Endodermal cell (in vitro differentiated cells): ENCODE measurements at regions not wholly inside any gene's neighbourhood (a gene's known extent, or its start where the extent isn't known, plus 50 kb on each side); places are given as distances from the start of the nearest gene placed in this dataset.

ENCODE experiments used
- DNase-seq: peaks from one replicate; pipeline ENCODE4 v3.0.0-alpha.2; 2017
- H3K27ac ChIP-seq: 2 replicates; pipeline ENCODE4 v1.5.1; 2013; ENCODE audit warnings: mild to moderate bottlenecking, low read depth, low read length, moderate library complexity
- H3K27me3 ChIP-seq: 2 replicates; pipeline ENCODE4 v1.6.1; 2013; ENCODE audit warnings: mild to moderate bottlenecking, low read length, moderate library complexity; ENCODE audit not compliant: insufficient read depth, control insufficient read depth, poor library complexity, severe bottlenecking
- H3K36me3 ChIP-seq: 2 replicates; pipeline ENCODE4 v1.7.0; 2013; ENCODE audit warnings: mild to moderate bottlenecking, low read length, moderate library complexity; ENCODE audit not compliant: control insufficient read depth, insufficient read depth
- H3K4me1 ChIP-seq: one replicate; pipeline ENCODE4 v1.7.0; 2013; ENCODE audit warnings: low read length; ENCODE audit not compliant: control insufficient read depth, insufficient read depth
- H3K4me3 ChIP-seq: 2 replicates; pipeline ENCODE4 v1.5.1; 2013; ENCODE audit warnings: mild to moderate bottlenecking, low read length, moderate library complexity
- H3K9ac ChIP-seq: 2 replicates; pipeline ENCODE4 v1.6.1; 2013; ENCODE audit warnings: mild to moderate bottlenecking, low read length, moderate library complexity; ENCODE audit not compliant: poor library complexity, severe bottlenecking; ENCODE audit errors: extremely low read depth
- H3K9me3 ChIP-seq: 2 replicates; pipeline ENCODE4 v1.6.1; 2013; ENCODE audit warnings: mild to moderate bottlenecking, low read length, moderate library complexity; ENCODE audit not compliant: control insufficient read depth
- H3K27ac Mint-ChIP-seq: 2 replicates; pipeline ENCODE4 v1.8.0; 2020; ENCODE audit warnings: mixed read lengths
- H3K27me3 Mint-ChIP-seq: 2 replicates; pipeline ENCODE4 v1.8.0; 2021; ENCODE audit warnings: mild to moderate bottlenecking, mixed read lengths; ENCODE audit not compliant: insufficient read depth
- H3K36me3 Mint-ChIP-seq: 2 replicates; pipeline ENCODE4 v1.8.0; 2020; ENCODE audit warnings: low read depth, mixed read lengths
- H3K4me1 Mint-ChIP-seq: 2 replicates; pipeline ENCODE4 v1.8.0; 2020; ENCODE audit warnings: mixed read lengths
- H3K4me3 Mint-ChIP-seq: 2 replicates; pipeline ENCODE4 v1.8.0; 2020; ENCODE audit warnings: mild to moderate bottlenecking, moderate library complexity, mixed read lengths
- H3K9me3 Mint-ChIP-seq: 2 replicates; pipeline ENCODE4 v1.8.0; 2020; ENCODE audit warnings: mild to moderate bottlenecking, mixed read lengths
- WGBS, 2 experiments: methylation state at CpG; one replicate each; pipeline versions ENCODE4 v1.1.5 to v1.1.7; 2013; ENCODE audit warnings: missing lambda C conversion rate in 2 of 2, mixed read lengths in 1 of 2; ENCODE audit not compliant: insufficient coverage in 1 of 2, insufficient read length in 1 of 2; 5-methylcytosine and 5-hydroxymethylcytosine counted together
- TF ChIP-seq, protein P1 (sequence below): fragments of 200-600 bp; sonication (generic); conservative IDR thresholded peaks from 2 replicates; pipeline ENCODE4 v1.5.0; 2021; ENCODE audit warnings: antibody characterized with exemption, mild to moderate bottlenecking

DNA sequence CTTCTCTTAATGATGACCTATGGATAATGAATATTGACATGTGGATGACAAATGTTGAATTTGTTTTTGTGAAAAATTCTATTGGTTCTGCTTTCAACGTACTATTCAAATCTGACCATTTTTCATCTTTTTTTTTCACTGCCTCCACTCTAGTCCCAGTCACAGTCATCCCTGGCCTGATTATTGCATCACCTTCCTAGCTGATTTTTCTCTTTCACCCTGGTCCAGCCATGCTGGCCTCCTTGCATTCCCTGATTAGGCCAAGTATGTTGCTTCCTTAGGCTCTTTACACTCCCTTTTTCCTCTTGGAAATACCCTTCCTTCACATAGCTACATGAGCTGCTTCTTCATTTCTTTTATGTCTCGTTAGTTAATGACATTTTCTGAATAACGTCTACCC, 58.1 kb upstream of the MAP9 start:
- Mint-ChIP-seq H3K4me3 (no peak overlapping the region), H3K4me1 (no peaks in the 10 kb centered on the region), H3K9me3 (peaks cover 10% of the 10 kb centered on the region), H3K27ac (no peak overlapping the region), H3K36me3 (no peaks in the 10 kb centered on the region), H3K27me3 (peaks cover 65% of the 10 kb centered on the region)
- TF ChIP-seq, protein P1, sequence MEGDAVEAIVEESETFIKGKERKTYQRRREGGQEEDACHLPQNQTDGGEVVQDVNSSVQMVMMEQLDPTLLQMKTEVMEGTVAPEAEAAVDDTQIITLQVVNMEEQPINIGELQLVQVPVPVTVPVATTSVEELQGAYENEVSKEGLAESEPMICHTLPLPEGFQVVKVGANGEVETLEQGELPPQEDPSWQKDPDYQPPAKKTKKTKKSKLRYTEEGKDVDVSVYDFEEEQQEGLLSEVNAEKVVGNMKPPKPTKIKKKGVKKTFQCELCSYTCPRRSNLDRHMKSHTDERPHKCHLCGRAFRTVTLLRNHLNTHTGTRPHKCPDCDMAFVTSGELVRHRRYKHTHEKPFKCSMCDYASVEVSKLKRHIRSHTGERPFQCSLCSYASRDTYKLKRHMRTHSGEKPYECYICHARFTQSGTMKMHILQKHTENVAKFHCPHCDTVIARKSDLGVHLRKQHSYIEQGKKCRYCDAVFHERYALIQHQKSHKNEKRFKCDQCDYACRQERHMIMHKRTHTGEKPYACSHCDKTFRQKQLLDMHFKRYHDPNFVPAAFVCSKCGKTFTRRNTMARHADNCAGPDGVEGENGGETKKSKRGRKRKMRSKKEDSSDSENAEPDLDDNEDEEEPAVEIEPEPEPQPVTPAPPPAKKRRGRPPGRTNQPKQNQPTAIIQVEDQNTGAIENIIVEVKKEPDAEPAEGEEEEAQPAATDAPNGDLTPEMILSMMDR, result no peak
- H3K27me3 ChIP-seq, result peaks cover 14% of the 10 kb centered on the region
- H3K9me3 ChIP-seq, result peaks cover 43% of the 10 kb centered on the region
- WGBS, 2 experiments, result 92% methylated on average over 3 of the region's 3 CpGs; no CpG with 5 or more reads in 1 of the 2 experiments
- H3K9ac ChIP-seq, result no peak overlapping the region
- no peak for DNase-seq
- no peaks in the 10 kb centered on the region for H3K4me1 ChIP-seq
- H3K4me3 ChIP-seq, result no peak overlapping the region
- H3K36me3 ChIP-seq, result no peaks in the 10 kb centered on the region
- H3K27ac ChIP-seq, result no peak overlapping the region

DNA sequence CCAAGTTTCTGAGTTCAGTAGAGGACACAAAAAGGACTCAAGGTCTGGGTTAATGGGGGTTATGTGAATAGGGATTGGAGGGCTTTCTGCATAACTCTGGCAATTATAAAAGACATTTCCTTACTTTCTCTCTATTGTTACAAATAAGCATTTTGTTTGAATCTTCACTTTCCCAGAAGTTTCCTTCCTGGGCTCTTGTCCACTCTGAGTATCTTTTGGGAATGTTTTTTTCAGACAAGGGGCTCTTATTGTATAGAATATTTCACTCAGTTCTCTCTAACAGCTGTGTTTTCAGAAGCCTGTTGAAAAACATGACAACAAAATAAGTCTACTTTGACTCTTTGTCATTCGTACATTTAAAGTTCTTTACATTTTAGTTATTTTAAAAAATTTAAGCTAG, 57.6 kb upstream of the MAP9 start:
- Histone ChIP-seq H3K9ac (no peak overlapping the region), H3K9me3 (peaks cover 46% of the 10 kb centered on the region), H3K4me1 (no peaks in the 10 kb centered on the region), H3K4me3 (no peak overlapping the region), H3K36me3 (no peaks in the 10 kb centered on the region), H3K27me3 (peaks cover 19% of the 10 kb centered on the region), H3K27ac (no peak overlapping the region)
- Mint-ChIP-seq H3K27ac (no peak overlapping the region), H3K9me3 (peaks cover 12% of the 10 kb centered on the region), H3K4me3 (no peak overlapping the region), H3K27me3 (peaks cover 66% of the 10 kb centered on the region), H3K36me3 (no peaks in the 10 kb centered on the region), H3K4me1 (no peaks in the 10 kb centered on the region)
- WGBS, 2 experiments, result 100% methylated on average over 1 of the region's 1 CpG; no CpG with 5 or more reads in 1 of the 2 experiments
- TF ChIP-seq, protein P1, result no peak
- DNase-seq, result no peak

DNA sequence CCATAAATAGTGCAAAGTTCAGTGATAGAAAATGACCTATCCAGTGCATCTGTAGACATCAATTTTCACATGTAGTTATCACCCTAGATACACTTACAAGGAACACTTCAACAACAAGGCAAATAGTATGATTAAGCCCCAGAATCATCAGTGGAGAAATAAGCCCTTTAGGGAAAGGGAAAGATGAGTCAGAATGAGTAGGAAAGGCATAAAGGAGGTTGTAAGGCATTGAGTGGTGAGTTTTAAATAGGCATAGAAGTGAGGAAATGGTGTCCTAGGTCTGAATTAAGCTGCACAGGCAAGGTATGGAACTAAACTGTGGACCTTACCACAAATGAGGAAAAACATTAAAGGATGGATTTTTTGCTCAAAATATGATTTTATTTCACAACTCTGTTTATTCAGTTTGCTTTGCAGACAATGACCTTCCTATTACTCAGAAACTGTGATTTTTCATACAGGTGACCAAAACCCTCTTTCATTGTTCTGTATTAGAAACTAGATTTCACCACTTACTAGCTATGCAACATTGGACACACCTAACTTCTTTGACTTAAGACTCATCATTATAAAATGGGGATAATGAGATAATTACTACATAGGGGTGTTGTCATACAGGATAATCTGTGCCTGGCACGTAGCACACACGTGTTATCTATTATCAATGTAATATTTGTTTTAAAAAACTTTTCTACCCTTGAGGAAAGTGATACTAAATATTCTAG, 57.0 kb upstream of the MAP9 start:
- no peaks in the 10 kb centered on the region for H3K36me3 Mint-ChIP-seq
- no peak overlapping the region for H3K27ac Mint-ChIP-seq
- H3K4me1 Mint-ChIP-seq, result no peaks in the 10 kb centered on the region
- TF ChIP-seq, protein P1, result no peak
- H3K27me3 ChIP-seq, result peaks cover 25% of the 10 kb centered on the region
- peaks cover 18% of the 10 kb centered on the region for H3K9me3 Mint-ChIP-seq
- no peaks in the 10 kb centered on the region for H3K4me1 ChIP-seq
- H3K9ac ChIP-seq, result no peak overlapping the region
- DNase-seq, result no peak
- no peaks in the 10 kb centered on the region for H3K36me3 ChIP-seq
- H3K4me3 Mint-ChIP-seq, result no peak overlapping the region
- no peak overlapping the region for H3K4me3 ChIP-seq
- peaks cover 72% of the 10 kb centered on the region for H3K27me3 Mint-ChIP-seq
- H3K9me3 ChIP-seq, result peaks cover 51% of the 10 kb centered on the region
- no peak overlapping the region for H3K27ac ChIP-seq
- WGBS, 2 experiments, result 100% methylated on average over 2 of the region's 2 CpGs; no CpG with 5 or more reads in 1 of the 2 experiments
